ENCODE measurements at regions not wholly inside any gene's neighbourhood (a gene's known extent, or its start where the extent isn't known, plus 50 kb on each side); places are given as distances from the start of the nearest gene placed in this dataset.

DNA sequence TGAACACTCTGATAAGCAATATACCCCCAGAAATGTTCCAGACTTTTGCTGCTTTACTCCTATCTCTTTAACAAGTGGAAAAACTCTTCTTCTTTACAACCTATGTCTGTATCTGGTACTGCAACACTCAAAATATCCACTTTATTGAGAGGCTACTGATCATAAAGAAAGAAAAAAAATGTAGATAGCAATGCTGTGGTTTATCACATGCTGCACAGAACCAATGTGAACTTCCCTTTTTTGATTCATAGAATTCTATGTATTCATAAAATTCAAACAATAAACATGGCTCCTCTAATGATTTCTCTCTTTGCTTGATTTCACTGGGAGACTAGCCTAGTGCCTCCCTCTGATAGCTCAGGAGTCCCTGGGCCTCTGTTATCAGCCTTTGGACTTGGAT is 223.5 kb downstream of the ZNF674 start:
- Histone ChIP-seq H3K4me3 (no peak overlapping the region), H3K36me3 (no peaks in the 10 kb centered on the region), H3K9me3 (no peaks in the 10 kb centered on the region), H3K4me1 (peaks cover 0 to 4% (median 0%) of the 10 kb centered on the region in 3 donors), H3K27ac (no peak overlapping the region), H3K27me3 (peaks cover 0 to 9% (median 0%) of the 10 kb centered on the region in 4 donors)
- no peak for DNase-seq
- FAIRE-seq, result no peak
- ATAC-seq, result no peak
- TF ChIP-seq, protein P1, sequence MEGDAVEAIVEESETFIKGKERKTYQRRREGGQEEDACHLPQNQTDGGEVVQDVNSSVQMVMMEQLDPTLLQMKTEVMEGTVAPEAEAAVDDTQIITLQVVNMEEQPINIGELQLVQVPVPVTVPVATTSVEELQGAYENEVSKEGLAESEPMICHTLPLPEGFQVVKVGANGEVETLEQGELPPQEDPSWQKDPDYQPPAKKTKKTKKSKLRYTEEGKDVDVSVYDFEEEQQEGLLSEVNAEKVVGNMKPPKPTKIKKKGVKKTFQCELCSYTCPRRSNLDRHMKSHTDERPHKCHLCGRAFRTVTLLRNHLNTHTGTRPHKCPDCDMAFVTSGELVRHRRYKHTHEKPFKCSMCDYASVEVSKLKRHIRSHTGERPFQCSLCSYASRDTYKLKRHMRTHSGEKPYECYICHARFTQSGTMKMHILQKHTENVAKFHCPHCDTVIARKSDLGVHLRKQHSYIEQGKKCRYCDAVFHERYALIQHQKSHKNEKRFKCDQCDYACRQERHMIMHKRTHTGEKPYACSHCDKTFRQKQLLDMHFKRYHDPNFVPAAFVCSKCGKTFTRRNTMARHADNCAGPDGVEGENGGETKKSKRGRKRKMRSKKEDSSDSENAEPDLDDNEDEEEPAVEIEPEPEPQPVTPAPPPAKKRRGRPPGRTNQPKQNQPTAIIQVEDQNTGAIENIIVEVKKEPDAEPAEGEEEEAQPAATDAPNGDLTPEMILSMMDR (IDR thresholded peaks at IDR 0.05), result no peak
- intact Hi-C loops (cut with DNase I), result no loop called here

DNA sequence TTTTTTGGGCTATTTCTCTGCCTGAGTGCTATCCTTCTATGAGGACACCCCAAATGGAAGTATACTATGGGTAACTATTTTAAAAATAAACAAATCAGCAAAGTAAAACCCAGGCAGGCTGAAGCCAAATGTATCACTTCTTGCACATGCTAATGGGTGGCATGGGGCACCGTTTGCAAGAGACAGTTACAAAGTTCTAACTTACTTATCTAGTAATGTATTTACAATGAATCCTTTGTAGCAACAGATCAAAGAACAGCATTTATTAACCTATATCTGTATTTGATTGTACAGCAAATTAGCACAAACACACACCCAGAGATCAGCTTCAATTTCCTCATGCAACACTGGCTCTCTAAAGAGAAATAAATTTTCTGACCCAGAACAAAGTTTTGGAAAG is 225.5 kb downstream of the ZNF674 start:
- ATAC-seq (no peak), DNase-seq (no peak), FAIRE-seq (no peak)
- intact Hi-C loops (cut with DNase I), result no loop called here
- Histone ChIP-seq H3K36me3 (no peaks in the 10 kb centered on the region), H3K4me3 (no peak overlapping the region), H3K27ac (peak overlapping the region in 1 of 4 donors; percentile 17), H3K9me3 (no peaks in the 10 kb centered on the region), H3K27me3 (peaks cover 0 to 9% (median 0%) of the 10 kb centered on the region in 4 donors), H3K4me1 (no peaks in the 10 kb centered on the region)
- 7 to 11% methylated on average over 1 of the region's 1 CpG for WGBS, 2 donors
- TF ChIP-seq, protein P1 (IDR thresholded peaks at IDR 0.05), result no peak

DNA sequence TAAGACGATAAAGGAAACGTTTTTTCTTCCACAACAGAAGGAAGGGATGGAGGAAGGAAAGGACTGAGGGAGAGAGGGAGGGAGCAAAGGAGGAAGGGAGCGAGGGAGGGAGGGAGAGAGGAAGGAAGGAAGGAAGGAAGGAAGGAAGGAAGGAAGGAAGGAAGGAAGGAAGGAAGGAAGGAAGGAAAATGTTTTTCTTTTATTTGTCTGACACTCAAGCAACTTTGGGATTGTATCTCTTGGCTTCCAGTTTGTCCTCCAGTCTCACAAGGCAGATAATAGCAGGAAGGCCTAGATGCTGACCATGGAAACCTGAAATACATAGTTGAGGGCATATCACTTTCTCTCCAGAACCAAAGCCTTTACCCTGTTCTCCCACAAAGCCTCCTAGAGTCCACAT is 226.7 kb downstream of the ZNF674 start:
- WGBS, 2 donors, result 59 to 65% methylated on average over 3 of the region's 3 CpGs
- TF ChIP-seq, protein P1 (IDR thresholded peaks at IDR 0.05), result no peak
- FAIRE-seq, result no peak

DNA sequence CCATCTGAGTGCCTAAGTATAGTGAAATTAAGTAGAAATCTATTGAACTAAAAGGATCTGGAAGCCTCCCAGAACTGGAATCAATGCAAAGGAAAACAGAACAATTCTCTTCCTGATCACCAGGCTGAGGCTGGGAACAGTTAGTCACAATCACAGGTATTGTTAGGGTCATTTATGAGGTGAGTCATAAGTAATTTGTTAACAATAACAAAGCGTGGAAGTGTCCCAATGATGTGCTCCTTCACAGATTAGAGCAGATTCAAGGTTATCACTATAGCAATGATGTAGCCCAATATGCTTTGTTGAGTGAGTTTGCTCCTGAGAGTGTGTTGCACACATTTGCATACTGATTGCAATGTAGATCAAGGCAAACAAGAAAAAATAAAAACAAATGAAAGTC is 228.1 kb downstream of the ZNF674 start:
- H3K27me3 ChIP-seq, result peaks cover 0 to 11% (median 2%) of the 10 kb centered on the region in 4 donors
- H3K36me3 ChIP-seq, result no peaks in the 10 kb centered on the region
- TF ChIP-seq, protein P1 (IDR thresholded peaks at IDR 0.05), result no peak
- DNase-seq (no peak), ATAC-seq (peak; percentile 38 to 80 (median 65)), FAIRE-seq (no peak)
- H3K4me1 ChIP-seq, result no peaks in the 10 kb centered on the region
- no peak overlapping the region for H3K4me3 ChIP-seq
- WGBS, 2 donors, result 10 to 11% methylated on average over 1 of the region's 1 CpG
- H3K27ac ChIP-seq, result peak overlapping the region in 1 of 4 donors; percentile 28
- no peaks in the 10 kb centered on the region for H3K9me3 ChIP-seq
- intact Hi-C loops (cut with DNase I), result no loop called here

More for the DNA sequence above, 226.7 kb downstream of the ZNF674 start:
- Histone ChIP-seq H3K4me3 (no peak overlapping the region), H3K36me3 (no peaks in the 10 kb centered on the region), H3K9me3 (no peaks in the 10 kb centered on the region), H3K4me1 (no peaks in the 10 kb centered on the region), H3K27me3 (peaks cover 0 to 6% (median 1%) of the 10 kb centered on the region in 4 donors), H3K27ac (no peak overlapping the region)
- intact Hi-C loops (cut with DNase I), result no loop called here
- ATAC-seq (no peak), DNase-seq (no peak)

DNA sequence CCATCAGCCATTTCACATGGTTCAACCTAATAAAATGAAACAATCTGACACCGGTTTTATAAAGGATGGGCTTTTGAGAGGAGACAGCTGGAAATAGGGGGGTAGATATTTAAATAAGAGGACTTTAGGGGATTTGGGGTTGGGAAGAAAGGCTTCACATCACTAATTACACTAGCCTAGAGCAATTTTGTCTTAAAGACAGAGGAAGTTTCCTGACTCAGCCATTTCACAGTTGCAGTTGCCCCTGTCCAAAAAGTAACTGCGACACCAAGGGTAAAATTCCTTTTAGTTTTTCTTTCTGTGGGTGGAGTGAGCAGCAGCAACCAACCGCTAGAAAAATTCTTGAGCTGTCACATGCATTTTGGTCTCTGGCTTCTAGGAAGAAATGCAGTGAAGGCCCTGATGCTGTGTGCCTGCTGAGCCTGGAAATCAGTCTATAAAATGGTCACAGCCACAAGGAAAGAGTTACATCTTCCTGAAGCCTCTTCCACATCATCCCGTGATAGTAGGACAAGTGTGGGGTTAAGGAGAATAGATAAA is 233.6 kb downstream of the ZNF674 start:
- DNase-seq (no peak), FAIRE-seq (no peak), ATAC-seq (no peak)
- Histone ChIP-seq H3K36me3 (no peaks in the 10 kb centered on the region), H3K4me1 (no peaks in the 10 kb centered on the region), H3K9me3 (no peaks in the 10 kb centered on the region), H3K27ac (no peak overlapping the region), H3K27me3 (peaks cover 0 to 5% (median 2%) of the 10 kb centered on the region in 4 donors), H3K4me3 (no peak overlapping the region)
- WGBS, 2 donors, result 58 to 68% methylated on average over 4 of the region's 4 CpGs
- intact Hi-C loops (cut with DNase I), result no loop called here
- TF ChIP-seq, protein P1 (IDR thresholded peaks at IDR 0.05), result no peak
